ENCODE measurements at regions not wholly inside any gene's neighbourhood (a gene's known extent, or its start where the extent isn't known, plus 50 kb on each side); places are given as distances from the start of the nearest gene placed in this dataset.

DNA sequence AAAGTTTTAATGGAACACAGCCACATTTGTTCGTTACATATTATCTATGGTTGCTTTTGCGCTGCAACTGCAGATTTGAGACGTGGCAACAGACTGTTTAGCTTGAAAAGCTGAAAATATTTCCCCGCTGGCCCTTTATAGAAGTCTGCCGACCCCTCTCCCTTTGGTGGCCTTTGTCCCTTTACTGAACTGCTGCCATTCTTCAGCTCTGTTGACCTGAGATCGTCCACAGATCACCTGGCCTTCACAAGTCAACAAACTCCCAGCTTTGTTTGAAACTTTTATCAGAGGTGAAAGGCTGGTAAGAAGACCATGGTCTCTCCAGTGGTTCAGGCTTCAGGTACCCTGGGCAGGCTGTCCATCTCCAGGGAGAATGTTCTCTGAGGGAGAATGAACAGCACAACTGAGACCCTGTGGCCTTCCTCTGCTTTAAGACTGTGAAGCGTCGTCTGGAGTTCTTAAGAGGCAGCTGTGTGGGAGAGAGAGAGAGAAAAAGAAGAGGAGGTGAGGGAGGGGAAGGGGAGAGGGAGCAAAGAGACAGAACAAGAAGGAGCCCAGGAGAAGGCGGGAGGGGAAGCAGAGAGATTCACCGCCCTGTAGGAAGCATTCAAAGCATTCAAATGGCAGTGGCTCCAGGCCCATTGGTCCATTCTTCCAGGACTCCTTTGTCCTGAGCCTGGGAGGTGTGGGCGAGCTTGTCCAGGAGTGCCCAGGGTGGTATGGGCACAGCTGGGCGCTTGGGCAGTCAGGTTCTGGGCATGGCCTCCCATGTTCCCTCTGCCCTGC lies 53.7 kb upstream of the INSYN1 start:
- ChIA-PET POLR2A (no interaction called here), CTCF (interaction anchor here (0.6 kb wide), 1 partner anchor 522 kb away, joined by 3 read pairs; no protein-coding TSS in a partner anchor)
- Histone ChIP-seq H3K9me3 (ENCODE audit: control insufficient read depth, insufficient read depth, low read depth, low read length) (no peaks in the 10 kb centered on the region), H3K27ac (ENCODE audit: low read length) (no peak overlapping the region), H3K36me3 (ENCODE audit: control insufficient read depth, insufficient read depth, low read length) (no peaks in the 10 kb centered on the region), H3K27me3 (ENCODE audit: control insufficient read depth, insufficient read depth, low read length) (no peaks in the 10 kb centered on the region), H3K4me1 (ENCODE audit: control insufficient read depth, insufficient read depth, low read length) (no peaks in the 10 kb centered on the region), H3K4me3 (ENCODE audit: low read depth in 2 of 2, low read length in 2 of 2) (no peak overlapping the region)
- in situ Hi-C loops (cut with HindIII; ENCODE audit: low pct_unique_long_range_greater_than_20kb, low sequenced_read_pairs), result no loop called here
- TF ChIP-seq, protein P1, sequence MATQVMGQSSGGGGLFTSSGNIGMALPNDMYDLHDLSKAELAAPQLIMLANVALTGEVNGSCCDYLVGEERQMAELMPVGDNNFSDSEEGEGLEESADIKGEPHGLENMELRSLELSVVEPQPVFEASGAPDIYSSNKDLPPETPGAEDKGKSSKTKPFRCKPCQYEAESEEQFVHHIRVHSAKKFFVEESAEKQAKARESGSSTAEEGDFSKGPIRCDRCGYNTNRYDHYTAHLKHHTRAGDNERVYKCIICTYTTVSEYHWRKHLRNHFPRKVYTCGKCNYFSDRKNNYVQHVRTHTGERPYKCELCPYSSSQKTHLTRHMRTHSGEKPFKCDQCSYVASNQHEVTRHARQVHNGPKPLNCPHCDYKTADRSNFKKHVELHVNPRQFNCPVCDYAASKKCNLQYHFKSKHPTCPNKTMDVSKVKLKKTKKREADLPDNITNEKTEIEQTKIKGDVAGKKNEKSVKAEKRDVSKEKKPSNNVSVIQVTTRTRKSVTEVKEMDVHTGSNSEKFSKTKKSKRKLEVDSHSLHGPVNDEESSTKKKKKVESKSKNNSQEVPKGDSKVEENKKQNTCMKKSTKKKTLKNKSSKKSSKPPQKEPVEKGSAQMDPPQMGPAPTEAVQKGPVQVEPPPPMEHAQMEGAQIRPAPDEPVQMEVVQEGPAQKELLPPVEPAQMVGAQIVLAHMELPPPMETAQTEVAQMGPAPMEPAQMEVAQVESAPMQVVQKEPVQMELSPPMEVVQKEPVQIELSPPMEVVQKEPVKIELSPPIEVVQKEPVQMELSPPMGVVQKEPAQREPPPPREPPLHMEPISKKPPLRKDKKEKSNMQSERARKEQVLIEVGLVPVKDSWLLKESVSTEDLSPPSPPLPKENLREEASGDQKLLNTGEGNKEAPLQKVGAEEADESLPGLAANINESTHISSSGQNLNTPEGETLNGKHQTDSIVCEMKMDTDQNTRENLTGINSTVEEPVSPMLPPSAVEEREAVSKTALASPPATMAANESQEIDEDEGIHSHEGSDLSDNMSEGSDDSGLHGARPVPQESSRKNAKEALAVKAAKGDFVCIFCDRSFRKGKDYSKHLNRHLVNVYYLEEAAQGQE (IDR thresholded peaks at IDR 0.05; ENCODE audit: insufficient read depth in 1 of 2, low read depth in 2 of 2, low read length in 1 of 2), result no peak
- TF ChIP-seq, protein P2, sequence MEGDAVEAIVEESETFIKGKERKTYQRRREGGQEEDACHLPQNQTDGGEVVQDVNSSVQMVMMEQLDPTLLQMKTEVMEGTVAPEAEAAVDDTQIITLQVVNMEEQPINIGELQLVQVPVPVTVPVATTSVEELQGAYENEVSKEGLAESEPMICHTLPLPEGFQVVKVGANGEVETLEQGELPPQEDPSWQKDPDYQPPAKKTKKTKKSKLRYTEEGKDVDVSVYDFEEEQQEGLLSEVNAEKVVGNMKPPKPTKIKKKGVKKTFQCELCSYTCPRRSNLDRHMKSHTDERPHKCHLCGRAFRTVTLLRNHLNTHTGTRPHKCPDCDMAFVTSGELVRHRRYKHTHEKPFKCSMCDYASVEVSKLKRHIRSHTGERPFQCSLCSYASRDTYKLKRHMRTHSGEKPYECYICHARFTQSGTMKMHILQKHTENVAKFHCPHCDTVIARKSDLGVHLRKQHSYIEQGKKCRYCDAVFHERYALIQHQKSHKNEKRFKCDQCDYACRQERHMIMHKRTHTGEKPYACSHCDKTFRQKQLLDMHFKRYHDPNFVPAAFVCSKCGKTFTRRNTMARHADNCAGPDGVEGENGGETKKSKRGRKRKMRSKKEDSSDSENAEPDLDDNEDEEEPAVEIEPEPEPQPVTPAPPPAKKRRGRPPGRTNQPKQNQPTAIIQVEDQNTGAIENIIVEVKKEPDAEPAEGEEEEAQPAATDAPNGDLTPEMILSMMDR (IDR thresholded peaks at IDR 0.05), result no peak
- TF ChIP-seq POLR2AphosphoS5 (IDR thresholded peaks at IDR 0.05; ENCODE audit: low read depth, low read length) (no peak), TCF7L2 (IDR thresholded peaks at IDR 0.05; ENCODE audit: low read depth, low read length) (no peak), SIN3A (IDR thresholded peaks at IDR 0.05; ENCODE audit: borderline replicate concordance, insufficient read depth, low read depth, low read length) (no peak)
- DNase-seq (ENCODE audit: low read depth, low spot score), result no peak
- no peak for ATAC-seq
- intact Hi-C loops (cut with micrococcal nuclease; ENCODE audit: unreplicated experiment), result no loop called here
- BruUV-seq (replicated peaks), result no TSS peak

DNA sequence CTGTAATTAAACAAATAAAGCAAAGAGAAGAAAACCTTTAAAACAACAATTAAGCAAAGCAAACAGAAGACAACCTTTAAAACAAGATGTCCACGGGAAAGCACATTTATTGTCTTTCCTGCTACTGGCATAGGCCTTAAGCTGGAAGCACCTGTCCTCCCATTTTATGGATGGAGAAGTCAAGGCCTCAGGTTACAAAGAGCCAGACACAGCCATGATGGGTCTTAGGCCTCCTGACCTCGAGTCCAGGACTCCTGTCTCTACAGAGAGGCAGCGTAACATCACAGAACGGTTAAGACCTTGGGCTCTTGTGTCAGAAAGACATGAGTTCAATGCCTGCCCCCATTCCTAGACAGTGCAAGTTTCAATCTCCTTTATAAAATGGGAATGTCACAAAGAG lies 54.7 kb upstream of the INSYN1 start:
- in situ Hi-C loops (cut with HindIII; ENCODE audit: low pct_unique_long_range_greater_than_20kb, low sequenced_read_pairs), result no loop called here
- intact Hi-C loops (cut with micrococcal nuclease; ENCODE audit: unreplicated experiment), result no loop called here
- no peak for ATAC-seq
- TF ChIP-seq, protein P2 (IDR thresholded peaks at IDR 0.05), result no peak
- TF ChIP-seq POLR2AphosphoS5 (IDR thresholded peaks at IDR 0.05; ENCODE audit: low read depth, low read length), result no peak
- TF ChIP-seq TCF7L2 (IDR thresholded peaks at IDR 0.05; ENCODE audit: low read depth, low read length), result no peak
- no peak for TF ChIP-seq SIN3A (IDR thresholded peaks at IDR 0.05; ENCODE audit: borderline replicate concordance, insufficient read depth, low read depth, low read length)
- TF ChIP-seq, protein P1 (IDR thresholded peaks at IDR 0.05; ENCODE audit: insufficient read depth in 1 of 2, low read depth in 2 of 2, low read length in 1 of 2), result no peak
- Histone ChIP-seq H3K27ac (ENCODE audit: low read length) (no peak overlapping the region), H3K9me3 (ENCODE audit: control insufficient read depth, insufficient read depth, low read depth, low read length) (no peaks in the 10 kb centered on the region), H3K27me3 (ENCODE audit: control insufficient read depth, insufficient read depth, low read length) (no peaks in the 10 kb centered on the region), H3K36me3 (ENCODE audit: control insufficient read depth, insufficient read depth, low read length) (no peaks in the 10 kb centered on the region), H3K4me3 (ENCODE audit: low read depth in 2 of 2, low read length in 2 of 2) (no peak overlapping the region), H3K4me1 (ENCODE audit: control insufficient read depth, insufficient read depth, low read length) (no peaks in the 10 kb centered on the region)
- CTCF ChIA-PET, result no interaction called here
- DNase-seq (ENCODE audit: low read depth, low spot score), result no peak
- POLR2A ChIA-PET, result no interaction called here
- BruUV-seq (replicated peaks), result no TSS peak

All from Panc1 (cell line).